Right lobe of liver (tissue), 4 donors: ENCODE measurements at regions not wholly inside any gene's neighbourhood (a gene's known extent, or its start where the extent isn't known, plus 50 kb on each side); places are given as distances from the start of the nearest gene placed in this dataset.

ENCODE experiments used
- CTCF ChIP-seq, 4 donors: fragments of 200-600 bp in 3 of 4; fragments of 450-650 bp in 1 of 4; IDR thresholded peaks; one replicate each; pipeline versions ENCODE4 v1.5.1 to v1.8.0; 2016 to 2022; ENCODE audit warnings: antibody characterized with exemption in 4 of 4, mild to moderate bottlenecking in 2 of 4
- POLR2A ChIP-seq: fragments of 450-650 bp; IDR thresholded peaks from one replicate; pipeline ENCODE4 v1.6.1; 2017; ENCODE audit warnings: antibody characterized with exemption, mild to moderate bottlenecking
- donor health status: DM: no; HTN: no; CAD: no.
- donor health status: DM: no; HTN: no; CAD: no.
- donor health status: DM: no; HTN: yes; CAD: no.

- TF ChIP-seq CTCF (IDR thresholded peaks at IDR 0.05) = no peak
- TF ChIP-seq POLR2A = no peak
Observed at GRCh38 chr4:184544788-184545409, 70.5 kb upstream of the IRF2 start.
